Prostate gland (tissue), 2 donors: ENCODE measurements at regions not wholly inside any gene's neighbourhood (a gene's known extent, or its start where the extent isn't known, plus 50 kb on each side); places are given as distances from the start of the nearest gene placed in this dataset.

Experiments used
- POLR2A ChIP-seq: fragments of 450-650 bp; IDR thresholded peaks from one replicate; pipeline ENCODE4 v1.6.1; 2016; ENCODE audit warnings: antibody characterized with exemption, mild to moderate bottlenecking
- POLR2AphosphoS5 ChIP-seq: sonication (generic); formaldehyde crosslinking; IDR thresholded peaks from one replicate; pipeline ENCODE4 v1.6.1; 2017; ENCODE audit warnings: antibody characterized with exemption
- TF ChIP-seq, protein P1 (sequence below), 4 experiments: fragments of 200-600 bp in 2 of 4; fragments of 450-650 bp in 2 of 4; sonication (generic) in 2 of 4; IDR thresholded peaks; 1 replicate in 3 of 4; 2 replicates in 1 of 4; pipeline ENCODE4 v1.5.1; 2016 to 2019; ENCODE audit warnings: antibody characterized with exemption in 4 of 4, mild to moderate bottlenecking in 2 of 4, moderate library complexity in 2 of 4

- TF ChIP-seq, protein P1, sequence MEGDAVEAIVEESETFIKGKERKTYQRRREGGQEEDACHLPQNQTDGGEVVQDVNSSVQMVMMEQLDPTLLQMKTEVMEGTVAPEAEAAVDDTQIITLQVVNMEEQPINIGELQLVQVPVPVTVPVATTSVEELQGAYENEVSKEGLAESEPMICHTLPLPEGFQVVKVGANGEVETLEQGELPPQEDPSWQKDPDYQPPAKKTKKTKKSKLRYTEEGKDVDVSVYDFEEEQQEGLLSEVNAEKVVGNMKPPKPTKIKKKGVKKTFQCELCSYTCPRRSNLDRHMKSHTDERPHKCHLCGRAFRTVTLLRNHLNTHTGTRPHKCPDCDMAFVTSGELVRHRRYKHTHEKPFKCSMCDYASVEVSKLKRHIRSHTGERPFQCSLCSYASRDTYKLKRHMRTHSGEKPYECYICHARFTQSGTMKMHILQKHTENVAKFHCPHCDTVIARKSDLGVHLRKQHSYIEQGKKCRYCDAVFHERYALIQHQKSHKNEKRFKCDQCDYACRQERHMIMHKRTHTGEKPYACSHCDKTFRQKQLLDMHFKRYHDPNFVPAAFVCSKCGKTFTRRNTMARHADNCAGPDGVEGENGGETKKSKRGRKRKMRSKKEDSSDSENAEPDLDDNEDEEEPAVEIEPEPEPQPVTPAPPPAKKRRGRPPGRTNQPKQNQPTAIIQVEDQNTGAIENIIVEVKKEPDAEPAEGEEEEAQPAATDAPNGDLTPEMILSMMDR (IDR thresholded peaks at IDR 0.05) = no peak
- TF ChIP-seq POLR2AphosphoS5 (no peak), POLR2A (no peak)
Observed at GRCh38 chr1:38603907-38604306, 255.7 kb downstream of the RRAGC start.
